SU-DHL-6 (cell line): ENCODE measurements at regions not wholly inside any gene's neighbourhood (a gene's known extent, or its start where the extent isn't known, plus 50 kb on each side); places are given as distances from the start of the nearest gene placed in this dataset.

Experiments used
- EZH2phosphoT487 ChIP-seq: fragments of 200-600 bp; sonication (generic), shearing (Covaris generic); conservative IDR thresholded peaks from 2 replicates; pipeline ENCODE4 v1.6.1; 2018; ENCODE audit warnings: mild to moderate bottlenecking, antibody characterized with exemption, low read length, moderate library complexity, mixed read lengths
- TF ChIP-seq, protein P1 (sequence below): fragments of 200-600 bp; sonication (generic); IDR thresholded peaks from one replicate; pipeline ENCODE4 v1.5.1; 2017; ENCODE audit warnings: antibody characterized with exemption, mild to moderate bottlenecking, low read length, moderate library complexity; ENCODE audit not compliant: insufficient read depth, poor library complexity, severe bottlenecking

GRCh38 chr2:760001-760400 lies 82.8 kb upstream of the TMEM18 start:
- TF ChIP-seq, protein P1, sequence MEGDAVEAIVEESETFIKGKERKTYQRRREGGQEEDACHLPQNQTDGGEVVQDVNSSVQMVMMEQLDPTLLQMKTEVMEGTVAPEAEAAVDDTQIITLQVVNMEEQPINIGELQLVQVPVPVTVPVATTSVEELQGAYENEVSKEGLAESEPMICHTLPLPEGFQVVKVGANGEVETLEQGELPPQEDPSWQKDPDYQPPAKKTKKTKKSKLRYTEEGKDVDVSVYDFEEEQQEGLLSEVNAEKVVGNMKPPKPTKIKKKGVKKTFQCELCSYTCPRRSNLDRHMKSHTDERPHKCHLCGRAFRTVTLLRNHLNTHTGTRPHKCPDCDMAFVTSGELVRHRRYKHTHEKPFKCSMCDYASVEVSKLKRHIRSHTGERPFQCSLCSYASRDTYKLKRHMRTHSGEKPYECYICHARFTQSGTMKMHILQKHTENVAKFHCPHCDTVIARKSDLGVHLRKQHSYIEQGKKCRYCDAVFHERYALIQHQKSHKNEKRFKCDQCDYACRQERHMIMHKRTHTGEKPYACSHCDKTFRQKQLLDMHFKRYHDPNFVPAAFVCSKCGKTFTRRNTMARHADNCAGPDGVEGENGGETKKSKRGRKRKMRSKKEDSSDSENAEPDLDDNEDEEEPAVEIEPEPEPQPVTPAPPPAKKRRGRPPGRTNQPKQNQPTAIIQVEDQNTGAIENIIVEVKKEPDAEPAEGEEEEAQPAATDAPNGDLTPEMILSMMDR: no peak
- TF ChIP-seq EZH2phosphoT487: no peak
